Ishikawa (cell line): ENCODE measurements at regions not wholly inside any gene's neighbourhood (a gene's known extent, or its start where the extent isn't known, plus 50 kb on each side); places are given as distances from the start of the nearest gene placed in this dataset.

ENCODE experiments used
- CEBPB ChIP-seq: IDR thresholded peaks from 2 replicates; pipeline ENCODE4 v1.6.1; 2012
- EP300 ChIP-seq: IDR thresholded peaks from 2 replicates; pipeline ENCODE4 v1.6.1; 2012; ENCODE audit warnings: borderline replicate concordance
- TAF1 ChIP-seq: IDR thresholded peaks from 2 replicates; pipeline ENCODE4 v1.6.1; 2012; ENCODE audit warnings: low read depth, mild to moderate bottlenecking
- TCF12 ChIP-seq: IDR thresholded peaks from 2 replicates; pipeline ENCODE4 v1.6.1; 2012; ENCODE audit warnings: low read depth
- TF ChIP-seq, protein P1 (sequence below): IDR thresholded peaks from 2 replicates; pipeline ENCODE4 v1.6.1; 2012
- TF ChIP-seq, protein P2 (sequence below): IDR thresholded peaks from 2 replicates; pipeline ENCODE4 v1.6.1; 2012; ENCODE audit warnings: low read depth, mild to moderate bottlenecking
- TF ChIP-seq, protein P3 (sequence below): IDR thresholded peaks from 2 replicates; pipeline ENCODE4 v1.6.1; 2012

DNA sequence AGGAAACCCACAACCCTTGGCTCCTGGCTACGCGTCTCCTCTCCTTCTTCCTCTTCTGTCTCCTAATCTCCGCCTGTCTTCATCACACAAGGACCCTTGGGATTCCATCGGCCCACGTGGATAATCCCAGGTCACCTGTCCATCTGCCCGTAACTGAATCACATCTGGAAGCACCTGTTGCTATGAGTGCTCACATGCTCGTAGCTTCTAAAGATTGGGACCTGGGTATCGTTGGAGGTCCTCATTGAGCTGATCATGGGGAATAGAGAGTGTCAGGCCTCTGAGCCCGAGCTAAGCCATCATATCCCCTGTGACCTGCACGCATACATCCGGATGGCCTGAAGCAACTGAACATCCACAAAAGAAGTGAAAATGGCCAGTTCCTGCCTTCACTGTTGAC lies 175.4 kb downstream of the SHOX start:
- TF ChIP-seq TCF12 (no peak), TAF1 (no peak), EP300 (no peak), CEBPB (no peak)
- TF ChIP-seq, protein P1, sequence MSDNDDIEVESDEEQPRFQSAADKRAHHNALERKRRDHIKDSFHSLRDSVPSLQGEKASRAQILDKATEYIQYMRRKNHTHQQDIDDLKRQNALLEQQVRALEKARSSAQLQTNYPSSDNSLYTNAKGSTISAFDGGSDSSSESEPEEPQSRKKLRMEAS: no peak
- TF ChIP-seq, protein P2, sequence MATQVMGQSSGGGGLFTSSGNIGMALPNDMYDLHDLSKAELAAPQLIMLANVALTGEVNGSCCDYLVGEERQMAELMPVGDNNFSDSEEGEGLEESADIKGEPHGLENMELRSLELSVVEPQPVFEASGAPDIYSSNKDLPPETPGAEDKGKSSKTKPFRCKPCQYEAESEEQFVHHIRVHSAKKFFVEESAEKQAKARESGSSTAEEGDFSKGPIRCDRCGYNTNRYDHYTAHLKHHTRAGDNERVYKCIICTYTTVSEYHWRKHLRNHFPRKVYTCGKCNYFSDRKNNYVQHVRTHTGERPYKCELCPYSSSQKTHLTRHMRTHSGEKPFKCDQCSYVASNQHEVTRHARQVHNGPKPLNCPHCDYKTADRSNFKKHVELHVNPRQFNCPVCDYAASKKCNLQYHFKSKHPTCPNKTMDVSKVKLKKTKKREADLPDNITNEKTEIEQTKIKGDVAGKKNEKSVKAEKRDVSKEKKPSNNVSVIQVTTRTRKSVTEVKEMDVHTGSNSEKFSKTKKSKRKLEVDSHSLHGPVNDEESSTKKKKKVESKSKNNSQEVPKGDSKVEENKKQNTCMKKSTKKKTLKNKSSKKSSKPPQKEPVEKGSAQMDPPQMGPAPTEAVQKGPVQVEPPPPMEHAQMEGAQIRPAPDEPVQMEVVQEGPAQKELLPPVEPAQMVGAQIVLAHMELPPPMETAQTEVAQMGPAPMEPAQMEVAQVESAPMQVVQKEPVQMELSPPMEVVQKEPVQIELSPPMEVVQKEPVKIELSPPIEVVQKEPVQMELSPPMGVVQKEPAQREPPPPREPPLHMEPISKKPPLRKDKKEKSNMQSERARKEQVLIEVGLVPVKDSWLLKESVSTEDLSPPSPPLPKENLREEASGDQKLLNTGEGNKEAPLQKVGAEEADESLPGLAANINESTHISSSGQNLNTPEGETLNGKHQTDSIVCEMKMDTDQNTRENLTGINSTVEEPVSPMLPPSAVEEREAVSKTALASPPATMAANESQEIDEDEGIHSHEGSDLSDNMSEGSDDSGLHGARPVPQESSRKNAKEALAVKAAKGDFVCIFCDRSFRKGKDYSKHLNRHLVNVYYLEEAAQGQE: no peak
- TF ChIP-seq, protein P3, sequence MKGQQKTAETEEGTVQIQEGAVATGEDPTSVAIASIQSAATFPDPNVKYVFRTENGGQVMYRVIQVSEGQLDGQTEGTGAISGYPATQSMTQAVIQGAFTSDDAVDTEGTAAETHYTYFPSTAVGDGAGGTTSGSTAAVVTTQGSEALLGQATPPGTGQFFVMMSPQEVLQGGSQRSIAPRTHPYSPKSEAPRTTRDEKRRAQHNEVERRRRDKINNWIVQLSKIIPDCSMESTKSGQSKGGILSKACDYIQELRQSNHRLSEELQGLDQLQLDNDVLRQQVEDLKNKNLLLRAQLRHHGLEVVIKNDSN: no peak
